T-helper 1 cell (primary cell): ENCODE measurements at regions not wholly inside any gene's neighbourhood (a gene's known extent, or its start where the extent isn't known, plus 50 kb on each side); places are given as distances from the start of the nearest gene placed in this dataset.
"Not testable (repeated sequence)": the region's sequence is repeated elsewhere in the genome, so short reads cannot be mapped to it uniquely, and the experiment has no call there.

Experiments used
- DNase-seq, 5 donors: peaks; one replicate each; pipeline ENCODE4 v3.0.0-alpha.2; 2012 to 2020

- no peak for DNase-seq
Measured at GRCh38 chr5:118551031-118551430, 437.3 kb downstream of the DTWD2 start.

GRCh38 chr5:118548761-118549720, 439.3 kb downstream of the DTWD2 start:
- DNase-seq, result no peak

- no peak for DNase-seq
Measured at GRCh38 chr5:118545470-118545869, 442.9 kb downstream of the DTWD2 start.

- DNase-seq, result no peak
Measured at GRCh38 chr5:118544887-118545449, 443.4 kb downstream of the DTWD2 start.

- no peak for DNase-seq
Measured at GRCh38 chr5:118533923-118534322, 454.4 kb downstream of the DTWD2 start.

GRCh38 chr5:118533156-118533555, 455.2 kb downstream of the DTWD2 start:
- DNase-seq, result no peak

GRCh38 chr5:118531276-118531675, 457.1 kb downstream of the DTWD2 start:
- no peak for DNase-seq

GRCh38 chr5:118529361-118530144, 458.8 kb downstream of the DTWD2 start:
- DNase-seq, result no peak

GRCh38 chr5:118522626-118523025, 465.7 kb downstream of the DTWD2 start:
- DNase-seq, result no peak

GRCh38 chr5:118520771-118521415, 467.5 kb downstream of the DTWD2 start:
- DNase-seq, result no peak

- DNase-seq, result no peak
Measured at GRCh38 chr5:118519466-118519865, 468.9 kb downstream of the DTWD2 start.

GRCh38 chr5:118518720-118519119, 469.6 kb downstream of the DTWD2 start:
- DNase-seq, result no peak

- DNase-seq, result no peak
Measured at GRCh38 chr5:118511846-118512245, 476.5 kb downstream of the DTWD2 start.

GRCh38 chr5:118506217-118506852, 482.0 kb downstream of the DTWD2 start:
- DNase-seq, result no peak

- not testable (repeated sequence) for DNase-seq
Measured at GRCh38 chr5:118502232-118502631, 486.1 kb downstream of the DTWD2 start.

- DNase-seq, result no peak
Measured at GRCh38 chr5:118491351-118491750, 497.0 kb downstream of the DTWD2 start.

- no peak for DNase-seq
Measured at GRCh38 chr5:118486647-118487225, 501.6 kb downstream of the DTWD2 start.

- DNase-seq, result no peak
Measured at GRCh38 chr5:118479285-118479684, 509.1 kb downstream of the DTWD2 start.

GRCh38 chr5:118478852-118479251, 509.5 kb downstream of the DTWD2 start:
- no peak for DNase-seq

- no peak for DNase-seq
Measured at GRCh38 chr5:118468085-118468484, 520.3 kb downstream of the DTWD2 start.

- no peak for DNase-seq
Measured at GRCh38 chr5:118467103-118467502, 521.2 kb downstream of the DTWD2 start.

- no peak for DNase-seq
Measured at GRCh38 chr5:118466418-118466817, 521.9 kb downstream of the DTWD2 start.
